ENCODE measurements at regions not wholly inside any gene's neighbourhood (a gene's known extent, or its start where the extent isn't known, plus 50 kb on each side); places are given as distances from the start of the nearest gene placed in this dataset.

- H3K4me3 Mint-ChIP-seq: no peak overlapping the region
Measured at GRCh38 chr5:133668458-133668857, 56.1 kb upstream of the FSTL4 start.

GRCh38 chr5:133667217-133667616 is 54.9 kb upstream of the FSTL4 start:
- Mint-ChIP-seq H3K36me3 (no peaks in the 10 kb centered on the region), H3K27ac (no peak overlapping the region), H3K9me3 (peaks cover 4 to 9% of the 10 kb centered on the region in 2 donors), H3K4me3 (no peak overlapping the region), H3K27me3 (peaks cover 16 to 35% of the 10 kb centered on the region in 2 donors), H3K4me1 (no peaks in the 10 kb centered on the region)
- DNase-seq (no peak), ATAC-seq (replicated peaks) (no peak)

More at GRCh38 chr5:133668458-133668857, 56.1 kb upstream of the FSTL4 start:
- Mint-ChIP-seq H3K27me3 (peaks cover 24 to 36% of the 10 kb centered on the region in 2 donors), H3K9me3 (peaks cover 4 to 9% of the 10 kb centered on the region in 2 donors), H3K27ac (no peak overlapping the region), H3K4me1 (no peaks in the 10 kb centered on the region), H3K36me3 (no peaks in the 10 kb centered on the region)
- ATAC-seq (replicated peaks) (no peak), DNase-seq (no peak)

- no peak overlapping the region for H3K27ac Mint-ChIP-seq
Measured at GRCh38 chr5:133665571-133665970, 53.2 kb upstream of the FSTL4 start.

GRCh38 chr5:133664422-133664821 is 52.1 kb upstream of the FSTL4 start:
- Mint-ChIP-seq H3K4me3 (no peak overlapping the region), H3K27me3 (peaks cover 4 to 22% of the 10 kb centered on the region in 2 donors), H3K9me3 (no peaks in the 10 kb centered on the region), H3K36me3 (no peaks in the 10 kb centered on the region), H3K27ac (no peak overlapping the region), H3K4me1 (no peaks in the 10 kb centered on the region)
- DNase-seq (no peak), ATAC-seq (replicated peaks) (no peak)

More at GRCh38 chr5:133665571-133665970, 53.2 kb upstream of the FSTL4 start:
- Mint-ChIP-seq H3K9me3 (peaks cover 4% of the 10 kb centered on the region in 2 donors), H3K4me3 (no peak overlapping the region), H3K27me3 (peaks cover 9 to 28% of the 10 kb centered on the region in 2 donors), H3K4me1 (no peaks in the 10 kb centered on the region), H3K36me3 (no peaks in the 10 kb centered on the region)
- ATAC-seq (replicated peaks): no peak
- no peak for DNase-seq

- Mint-ChIP-seq H3K27me3 (peaks cover 2 to 18% of the 10 kb centered on the region in 2 donors), H3K4me3 (no peak overlapping the region), H3K36me3 (no peaks in the 10 kb centered on the region), H3K4me1 (peaks cover 2% of the 10 kb centered on the region in 2 donors), H3K9me3 (no peaks in the 10 kb centered on the region), H3K27ac (no peak overlapping the region)
- ATAC-seq (replicated peaks): no peak
- DNase-seq: no peak
Measured at GRCh38 chr5:133663397-133664054, 51.2 kb upstream of the FSTL4 start.

- ATAC-seq (replicated peaks): no peak
- no peak overlapping the region for H3K4me3 Mint-ChIP-seq
- peaks cover 0 to 10% of the 10 kb centered on the region in 2 donors for H3K27me3 Mint-ChIP-seq
Measured at GRCh38 chr5:133662578-133662977, 50.2 kb upstream of the FSTL4 start.

More at GRCh38 chr5:133662578-133662977, 50.2 kb upstream of the FSTL4 start:
- Mint-ChIP-seq H3K27ac (no peak overlapping the region), H3K36me3 (no peaks in the 10 kb centered on the region), H3K4me1 (peaks cover 3 to 7% of the 10 kb centered on the region in 2 donors), H3K9me3 (no peaks in the 10 kb centered on the region)
- DNase-seq: no peak
